Endothelial cell of umbilical vein (primary cell): ENCODE measurements at regions not wholly inside any gene's neighbourhood (a gene's known extent, or its start where the extent isn't known, plus 50 kb on each side); places are given as distances from the start of the nearest gene placed in this dataset.

Experiments used
- CTCF ChIP-seq, 2 donors: IDR thresholded peaks; 1 replicate in 1 of 2; 2 replicates in 1 of 2; pipeline ENCODE4 v1.5.1; 2011; ENCODE audit warnings: low read length in 2 of 2, mild to moderate bottlenecking in 2 of 2, moderate library complexity in 2 of 2, control low read depth in 1 of 2, inconsistent platforms in 1 of 2, low read depth in 1 of 2; ENCODE audit not compliant: insufficient read depth in 1 of 2; ENCODE audit errors: extremely low read depth in 1 of 2
- EZH2 ChIP-seq: IDR thresholded peaks from 2 replicates; pipeline ENCODE4 v1.6.1; 2012; ENCODE audit warnings: borderline replicate concordance, low read depth, mild to moderate bottlenecking, moderate library complexity, low read length, inconsistent platforms; ENCODE audit not compliant: severe bottlenecking
- GATA2 ChIP-seq: IDR thresholded peaks from 2 replicates; pipeline ENCODE4 v1.7.0; 2011; ENCODE audit warnings: low read depth, mild to moderate bottlenecking, moderate library complexity, mixed read lengths, low read length; ENCODE audit not compliant: insufficient read length, insufficient read depth
- JUN ChIP-seq: IDR thresholded peaks from 2 replicates; pipeline ENCODE4 v1.6.1; 2011; ENCODE audit warnings: borderline replicate concordance, low read depth; ENCODE audit not compliant: insufficient read length, insufficient read depth
- MAX ChIP-seq: IDR thresholded peaks from 2 replicates; pipeline ENCODE4 v1.6.1; 2011; ENCODE audit not compliant: insufficient read depth, insufficient read length
- MYC ChIP-seq: IDR thresholded peaks from one replicate; pipeline ENCODE4 v1.6.1; 2011; ENCODE audit warnings: mild to moderate bottlenecking, low read depth, low read length
- POLR2A ChIP-seq: IDR thresholded peaks from 2 replicates; pipeline ENCODE4 v1.6.1; 2012; ENCODE audit warnings: low read depth, mild to moderate bottlenecking, control low read depth, low read length
- POLR2AphosphoS5 ChIP-seq: IDR thresholded peaks from 2 replicates; pipeline ENCODE4 v1.6.1; 2012; ENCODE audit warnings: low read depth, mild to moderate bottlenecking, control low read depth, low read length, moderate library complexity; ENCODE audit not compliant: insufficient read depth

GRCh38 chr11:50164050-50164449, 131.4 kb downstream of the OR4C45 start:
- TF ChIP-seq MAX (no peak), POLR2A (no peak), CTCF (IDR thresholded peaks at IDR 0.05; ENCODE audit: extremely low read depth in 1 of 2, insufficient read depth in 1 of 2, low read depth in 1 of 2, low read length in 2 of 2) (no peak), EZH2 (no peak), POLR2AphosphoS5 (no peak), MYC (no peak), JUN (no peak), GATA2 (no peak)
